ENCODE measurements at regions not wholly inside any gene's neighbourhood (a gene's known extent, or its start where the extent isn't known, plus 50 kb on each side); places are given as distances from the start of the nearest gene placed in this dataset.

GRCh38 chr4:38461342-38461741 is 202.7 kb upstream of the KLF3 start (continued):
- no peak for TF ChIP-seq ZSCAN18 (CRISPR knock-in tag; IDR thresholded peaks at IDR 0.05)

- peaks cover 10% of the 10 kb centered on the region for H3K36me3 Mint-ChIP-seq
- TF ChIP-seq E2F4 (CRISPR knock-in tag; IDR thresholded peaks at IDR 0.05; ENCODE audit: borderline replicate concordance, low read depth), result no peak
- no peak for TF ChIP-seq IRF2 (CRISPR knock-in tag; IDR thresholded peaks at IDR 0.05; ENCODE audit: borderline replicate concordance, low read depth)
- no peak for TF ChIP-seq TEAD4 (CRISPR knock-in tag; IDR thresholded peaks at IDR 0.05)
- no peak for TF ChIP-seq ZNF416 (CRISPR knock-in tag; IDR thresholded peaks at IDR 0.05)
- no peak for TF ChIP-seq ZNF396 (CRISPR knock-in tag; IDR thresholded peaks at IDR 0.05; ENCODE audit: borderline replicate concordance)
- TF ChIP-seq, protein P1, sequence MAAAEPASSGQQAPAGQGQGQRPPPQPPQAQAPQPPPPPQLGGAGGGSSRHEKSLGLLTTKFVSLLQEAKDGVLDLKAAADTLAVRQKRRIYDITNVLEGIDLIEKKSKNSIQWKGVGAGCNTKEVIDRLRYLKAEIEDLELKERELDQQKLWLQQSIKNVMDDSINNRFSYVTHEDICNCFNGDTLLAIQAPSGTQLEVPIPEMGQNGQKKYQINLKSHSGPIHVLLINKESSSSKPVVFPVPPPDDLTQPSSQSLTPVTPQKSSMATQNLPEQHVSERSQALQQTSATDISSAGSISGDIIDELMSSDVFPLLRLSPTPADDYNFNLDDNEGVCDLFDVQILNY (CRISPR knock-in tag; IDR thresholded peaks at IDR 0.05), result no peak
- no peak for TF ChIP-seq PREB (CRISPR knock-in tag; IDR thresholded peaks at IDR 0.05; ENCODE audit: borderline replicate concordance)
- no peak for TF ChIP-seq SOX15 (CRISPR knock-in tag; IDR thresholded peaks at IDR 0.05)
- TF ChIP-seq ZMAT4 (CRISPR knock-in tag; IDR thresholded peaks at IDR 0.05), result no peak
- no peak for TF ChIP-seq ELF4 (CRISPR knock-in tag; IDR thresholded peaks at IDR 0.05; ENCODE audit: low read depth)
- no peak for TF ChIP-seq CBFB (CRISPR knock-in tag; IDR thresholded peaks at IDR 0.05; ENCODE audit: low read depth)
- peaks cover 6% of the 10 kb centered on the region for H3K4me1 Mint-ChIP-seq
- ChIA-PET CTCF (interaction anchor here (0.7 kb wide), 1 partner anchor 13 kb away, joined by 4 read pairs; no protein-coding TSS in a partner anchor), POLR2A (no interaction called here)
- DNase-seq (ENCODE audit: low spot score) (no peak), ATAC-seq (peak; percentile 48)
- no peaks in the 10 kb centered on the region for H3K27me3 Mint-ChIP-seq (ENCODE audit: low read depth)
- no peak overlapping the region for H3K4me3 Mint-ChIP-seq
- H3K9me3 Mint-ChIP-seq, result peaks cover 12% of the 10 kb centered on the region
- H3K27ac Mint-ChIP-seq, result no peak overlapping the region
Measured at GRCh38 chr4:38462367-38463055, 201.5 kb upstream of the KLF3 start.

DNA sequence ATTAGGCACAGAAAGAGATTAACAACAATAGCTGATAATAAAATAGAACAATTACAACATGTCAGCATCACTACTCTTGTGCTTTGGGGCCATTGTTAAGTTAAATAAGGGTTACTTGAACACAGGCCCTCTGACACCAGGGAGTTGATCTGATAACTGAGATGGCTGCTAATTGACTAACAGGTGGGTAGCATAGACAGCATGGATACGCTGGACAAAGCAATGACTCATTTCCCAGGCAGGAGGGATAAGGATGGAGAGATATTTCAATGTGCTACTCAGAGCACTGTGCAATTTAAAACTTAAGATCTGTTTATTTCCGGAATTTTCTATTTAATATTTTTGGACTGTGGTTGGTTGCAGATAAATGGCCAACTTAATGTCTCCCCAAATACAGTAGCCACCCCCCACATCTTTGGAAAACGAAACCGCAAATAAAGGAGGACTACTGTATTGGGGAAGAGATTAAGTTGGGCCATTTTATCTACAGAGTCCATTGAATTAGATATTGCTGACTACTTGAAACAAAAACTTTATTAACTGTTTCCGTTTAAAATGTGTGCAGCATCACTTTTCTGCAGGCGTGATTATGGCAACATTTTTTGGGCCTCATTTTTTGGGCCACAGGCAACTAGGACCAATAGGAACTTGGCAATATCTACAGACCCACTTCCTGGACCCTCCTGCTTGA is 200.6 kb upstream of the KLF3 start:
- POLR2A ChIA-PET, result no interaction called here
- Mint-ChIP-seq H3K27ac (no peak overlapping the region), H3K9me3 (peaks cover 14% of the 10 kb centered on the region), H3K4me3 (no peak overlapping the region), H3K27me3 (ENCODE audit: low read depth) (no peaks in the 10 kb centered on the region), H3K36me3 (peaks cover 12% of the 10 kb centered on the region), H3K4me1 (peaks cover 6% of the 10 kb centered on the region)
- CTCF ChIA-PET, result no interaction called here
- DNase-seq (ENCODE audit: low spot score) (no peak), ATAC-seq (no peak)
- no peak for TF ChIP-seq CBFB (CRISPR knock-in tag; IDR thresholded peaks at IDR 0.05; ENCODE audit: low read depth)
- no peak for TF ChIP-seq ZNF671 (CRISPR knock-in tag; IDR thresholded peaks at IDR 0.05)
- TF ChIP-seq NFATC4 (CRISPR knock-in tag; IDR thresholded peaks at IDR 0.05), result no peak
- TF ChIP-seq FOXP1 (CRISPR knock-in tag; IDR thresholded peaks at IDR 0.05; ENCODE audit: borderline replicate concordance), result no peak
- TF ChIP-seq, protein P2, sequence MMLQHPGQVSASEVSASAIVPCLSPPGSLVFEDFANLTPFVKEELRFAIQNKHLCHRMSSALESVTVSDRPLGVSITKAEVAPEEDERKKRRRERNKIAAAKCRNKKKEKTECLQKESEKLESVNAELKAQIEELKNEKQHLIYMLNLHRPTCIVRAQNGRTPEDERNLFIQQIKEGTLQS (CRISPR knock-in tag; conservative IDR thresholded peaks at IDR 0.05), result no peak
- no peak for TF ChIP-seq ZBTB21 (CRISPR knock-in tag; IDR thresholded peaks at IDR 0.05; ENCODE audit: borderline replicate concordance)
- no peak for TF ChIP-seq HMGA2 (CRISPR knock-in tag; IDR thresholded peaks at IDR 0.05)
- no peak for TF ChIP-seq NR1H2 (CRISPR knock-in tag; IDR thresholded peaks at IDR 0.05)
- TF ChIP-seq, protein P3, sequence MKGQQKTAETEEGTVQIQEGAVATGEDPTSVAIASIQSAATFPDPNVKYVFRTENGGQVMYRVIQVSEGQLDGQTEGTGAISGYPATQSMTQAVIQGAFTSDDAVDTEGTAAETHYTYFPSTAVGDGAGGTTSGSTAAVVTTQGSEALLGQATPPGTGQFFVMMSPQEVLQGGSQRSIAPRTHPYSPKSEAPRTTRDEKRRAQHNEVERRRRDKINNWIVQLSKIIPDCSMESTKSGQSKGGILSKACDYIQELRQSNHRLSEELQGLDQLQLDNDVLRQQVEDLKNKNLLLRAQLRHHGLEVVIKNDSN (CRISPR knock-in tag; IDR thresholded peaks at IDR 0.05), result no peak
- no peak for TF ChIP-seq USF2 (CRISPR knock-in tag; IDR thresholded peaks at IDR 0.05)
- TF ChIP-seq, protein P4, sequence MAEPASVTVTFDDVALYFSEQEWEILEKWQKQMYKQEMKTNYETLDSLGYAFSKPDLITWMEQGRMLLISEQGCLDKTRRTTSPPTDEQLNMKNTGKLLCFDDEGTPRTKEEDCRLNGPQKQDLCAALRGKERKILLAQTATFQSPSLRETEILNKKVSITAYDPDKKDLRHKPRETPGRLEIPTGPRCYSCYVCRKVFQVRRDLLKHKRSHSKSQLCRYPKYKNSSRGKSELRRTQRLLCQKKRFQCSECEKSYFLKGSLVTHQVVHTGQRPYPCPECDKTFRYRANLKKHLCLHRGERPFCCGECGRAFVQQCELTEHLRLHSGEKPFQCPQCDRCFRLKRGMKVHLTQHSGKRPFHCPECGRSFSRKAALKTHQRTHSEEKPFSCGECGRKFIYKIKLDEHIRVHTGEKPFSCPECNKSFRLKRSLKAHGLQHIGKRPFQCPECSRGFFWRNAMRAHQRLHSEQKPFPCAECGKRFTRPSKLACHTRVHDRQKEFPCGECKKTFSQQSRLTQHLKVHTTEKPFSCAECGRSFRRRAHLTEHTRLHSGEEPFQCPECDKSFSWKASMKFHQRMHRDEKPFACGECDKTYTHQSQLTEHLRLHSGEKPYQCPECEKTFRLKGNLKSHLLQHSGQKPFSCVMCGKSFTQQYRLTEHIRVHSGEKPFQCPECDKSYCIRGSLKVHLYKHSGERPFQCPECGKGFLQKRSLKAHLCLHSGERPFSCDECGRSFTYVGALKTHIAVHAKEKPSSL (CRISPR knock-in tag; conservative IDR thresholded peaks at IDR 0.05), result no peak
- TF ChIP-seq ZNF423 (CRISPR knock-in tag; IDR thresholded peaks at IDR 0.05), result no peak
